HG02852 (cell line): ENCODE measurements at regions not wholly inside any gene's neighbourhood (a gene's known extent, or its start where the extent isn't known, plus 50 kb on each side); places are given as distances from the start of the nearest gene placed in this dataset.
"Not testable (repeated sequence)": the region's sequence is repeated elsewhere in the genome, so short reads cannot be mapped to it uniquely, and the experiment has no call there.

Experiments used
- ATAC-seq: cut with Tn5 transposase; IDR thresholded peaks from one replicate; pipeline ENCODE4 v1.9.1; 2021; ENCODE audit warnings: mild to moderate bottlenecking, moderate library complexity; ENCODE audit not compliant: unreplicated experiment

GRCh38 chr6:84635081-84635761, 129.2 kb downstream of the TBX18 start:
- no peak for ATAC-seq

- no peak for ATAC-seq
Measured at GRCh38 chr6:84633771-84634170, 130.6 kb downstream of the TBX18 start.

GRCh38 chr6:84626527-84626926, 137.9 kb downstream of the TBX18 start:
- not testable (repeated sequence) for ATAC-seq

- ATAC-seq, result no peak
Measured at GRCh38 chr6:84625506-84625905, 138.9 kb downstream of the TBX18 start.

- no peak for ATAC-seq
Measured at GRCh38 chr6:84623956-84624680, 140.3 kb downstream of the TBX18 start.

GRCh38 chr6:84618836-84619235, 145.6 kb downstream of the TBX18 start:
- no peak for ATAC-seq

- ATAC-seq, result no peak
Measured at GRCh38 chr6:84618046-84618752, 146.2 kb downstream of the TBX18 start.

GRCh38 chr6:84615987-84616386, 148.4 kb downstream of the TBX18 start:
- no peak for ATAC-seq

GRCh38 chr6:84615113-84615850, 149.1 kb downstream of the TBX18 start:
- ATAC-seq, result no peak

- ATAC-seq, result no peak
Measured at GRCh38 chr6:84606860-84607259, 157.5 kb downstream of the TBX18 start.

- no peak for ATAC-seq
Measured at GRCh38 chr6:84605298-84605697, 159.1 kb downstream of the TBX18 start.

GRCh38 chr6:84601366-84601765, 163.0 kb downstream of the TBX18 start:
- ATAC-seq, result no peak

- no peak for ATAC-seq
Measured at GRCh38 chr6:84599991-84600390, 164.4 kb downstream of the TBX18 start.

- no peak for ATAC-seq
Measured at GRCh38 chr6:84597238-84597875, 167.0 kb downstream of the TBX18 start.

- ATAC-seq, result no peak
Measured at GRCh38 chr6:84596488-84596887, 167.9 kb downstream of the TBX18 start.

- no peak for ATAC-seq
Measured at GRCh38 chr6:84588697-84589080, 175.7 kb downstream of the TBX18 start.

- ATAC-seq, result not testable (repeated sequence)
Measured at GRCh38 chr6:84587994-84588696, 176.3 kb downstream of the TBX18 start.

GRCh38 chr6:84587202-84587940, 177.0 kb downstream of the TBX18 start:
- not testable (repeated sequence) for ATAC-seq

- ATAC-seq, result no peak
Measured at GRCh38 chr6:84583784-84584183, 180.6 kb downstream of the TBX18 start.
